Uterus (tissue), 2 donors: ENCODE measurements at regions not wholly inside any gene's neighbourhood (a gene's known extent, or its start where the extent isn't known, plus 50 kb on each side); places are given as distances from the start of the nearest gene placed in this dataset.

Experiments used
- CTCF ChIP-seq, 4 experiments: fragments of 200-600 bp in 2 of 4; fragments of 450-650 bp in 2 of 4; sonication (generic) in 2 of 4; IDR thresholded peaks; one replicate each; pipeline ENCODE4 v1.5.1; 2016 to 2019; ENCODE audit warnings: antibody characterized with exemption in 4 of 4, mild to moderate bottlenecking in 2 of 4, moderate library complexity in 1 of 4
- POLR2A ChIP-seq, 2 donors: fragments of 450-650 bp; IDR thresholded peaks; one replicate each; pipeline ENCODE4 v1.6.1; 2016; ENCODE audit warnings: antibody characterized with exemption in 2 of 2, mild to moderate bottlenecking in 1 of 2, moderate library complexity in 1 of 2

- no peak for TF ChIP-seq CTCF (IDR thresholded peaks at IDR 0.05)
- TF ChIP-seq POLR2A (IDR thresholded peaks at IDR 0.05), result no peak
These were observed 270.3 kb upstream of the HABP2 start for GRCh38 chr10:113282564-113282963.
